ENCODE measurements at regions not wholly inside any gene's neighbourhood (a gene's known extent, or its start where the extent isn't known, plus 50 kb on each side); places are given as distances from the start of the nearest gene placed in this dataset.

DNA sequence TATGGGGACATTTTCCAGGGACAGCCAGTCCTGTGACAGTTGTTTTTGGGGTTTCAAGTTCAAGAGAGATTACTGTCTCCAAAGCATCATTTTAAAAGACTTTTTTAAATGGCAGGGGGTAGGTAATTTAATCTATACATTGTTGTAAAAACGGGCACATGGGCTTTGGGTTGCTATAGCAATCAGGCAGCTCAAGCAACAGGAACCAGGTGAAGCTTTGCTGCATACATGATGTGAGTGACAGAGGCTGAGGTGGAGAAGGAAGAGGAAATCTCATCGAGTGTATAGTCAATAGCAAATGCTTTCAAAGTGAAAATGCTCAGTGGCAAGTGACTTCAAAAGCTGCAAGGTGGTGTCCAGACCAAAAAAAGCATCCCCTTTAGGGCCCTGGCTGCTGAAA lies 277.4 kb upstream of the JAG1 start:
- in situ Hi-C loops (cut with MboI; ENCODE audit: low sequenced_read_pairs) = no loop called here

DNA sequence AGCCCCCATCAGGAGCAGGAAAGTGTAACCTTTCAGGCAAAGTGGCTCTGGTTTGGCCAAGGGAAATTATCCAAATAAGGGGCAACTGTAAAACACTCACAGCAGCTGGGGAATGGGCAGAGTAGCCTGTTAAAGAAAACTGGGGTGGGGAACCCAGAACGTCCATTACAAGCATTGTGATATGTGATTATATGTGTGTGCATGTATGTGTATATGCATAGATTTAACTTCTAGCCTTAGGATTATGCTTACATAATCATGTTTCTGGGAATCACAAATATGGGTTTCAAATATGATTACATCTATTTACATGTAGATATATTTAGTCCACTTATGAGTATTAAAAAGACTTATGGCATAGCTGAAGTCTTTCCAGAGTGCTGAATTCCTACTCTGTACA lies 278.1 kb upstream of the JAG1 start:
- in situ Hi-C loops (cut with MboI; ENCODE audit: low sequenced_read_pairs) = no loop called here

DNA sequence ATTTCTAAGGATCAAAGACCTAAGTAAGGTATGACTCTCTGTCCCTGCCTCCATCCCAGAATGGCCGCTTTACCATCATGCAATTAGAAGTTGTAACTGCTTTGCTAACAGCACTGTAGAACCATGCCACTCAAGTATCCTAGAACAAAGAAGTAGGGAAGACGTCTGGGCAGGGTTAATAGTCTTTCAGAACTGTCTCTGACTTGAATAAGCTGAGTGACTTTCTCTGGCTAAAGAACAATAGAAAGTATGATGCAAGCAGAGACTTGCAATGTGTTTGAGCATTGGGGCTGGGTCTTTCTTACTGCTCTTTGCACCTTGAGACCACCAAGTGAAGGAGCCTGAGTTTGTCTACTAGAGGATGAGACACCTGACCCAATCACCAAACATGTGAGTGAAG lies 279.6 kb upstream of the JAG1 start:
- in situ Hi-C loops (cut with MboI; ENCODE audit: low sequenced_read_pairs) = no loop called here

DNA sequence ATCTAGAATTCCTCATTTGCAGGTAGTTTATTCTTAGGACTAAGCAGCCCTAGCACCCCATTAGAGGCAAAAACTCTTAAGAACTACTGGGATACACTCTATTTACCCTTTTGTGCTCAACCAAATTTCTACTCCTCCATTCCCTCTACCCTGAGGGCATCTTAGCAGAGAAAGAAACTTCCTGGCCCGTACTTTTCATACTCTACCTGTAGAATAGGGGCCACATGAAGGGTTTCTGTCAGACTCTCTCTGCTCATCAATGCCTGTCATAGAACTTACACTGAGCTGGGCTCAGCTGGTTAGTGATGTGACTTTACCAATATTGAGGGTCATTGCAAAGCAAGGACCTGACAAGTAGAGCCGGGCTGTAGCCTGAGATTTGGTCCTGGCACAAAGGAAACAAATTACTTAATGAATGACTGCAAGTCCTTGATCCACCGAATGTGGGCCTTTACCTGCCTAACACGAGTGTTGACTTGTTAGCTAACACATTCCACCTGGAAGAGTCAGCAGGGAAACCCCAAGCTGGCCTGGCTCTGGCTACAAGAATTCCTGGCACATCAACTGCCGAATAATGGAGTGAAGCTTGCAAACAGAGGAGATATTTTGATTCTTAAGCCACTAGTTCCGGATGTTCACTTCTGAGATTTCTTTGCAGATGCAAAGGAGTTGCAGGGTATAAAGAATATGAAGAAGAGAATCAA lies 280.5 kb upstream of the JAG1 start:
- in situ Hi-C loops (cut with MboI; ENCODE audit: low sequenced_read_pairs) = no loop called here

DNA sequence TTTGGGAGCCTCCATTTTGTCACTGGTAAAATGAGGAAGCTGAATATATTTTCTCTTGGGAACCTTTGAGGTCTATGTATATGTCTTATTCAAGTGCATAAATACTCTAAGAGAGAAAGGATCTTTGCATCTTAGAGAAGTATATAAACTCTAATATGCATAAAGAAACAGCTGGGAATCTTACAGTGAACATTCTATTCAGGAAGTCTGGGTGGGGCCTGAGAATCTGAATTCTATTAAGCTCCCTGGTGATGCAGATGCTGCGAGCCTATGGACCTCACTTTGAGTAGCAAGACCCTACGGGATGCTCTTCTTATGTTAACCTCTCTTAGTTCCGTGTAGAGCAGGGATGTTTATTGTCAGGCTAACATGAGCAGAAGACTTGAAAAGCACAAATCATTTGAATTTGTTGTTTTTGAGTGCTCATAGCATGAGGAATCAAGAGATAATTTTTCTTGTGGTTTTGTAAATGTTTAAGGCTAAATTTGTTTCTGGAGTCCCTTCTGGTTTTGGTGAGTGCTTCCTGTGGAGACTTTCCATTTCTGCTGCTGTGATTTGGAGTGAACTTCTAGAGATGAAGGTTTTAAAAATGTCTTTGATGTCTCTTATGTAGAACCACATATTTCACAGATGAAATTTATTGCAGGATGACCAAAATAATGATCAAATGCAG lies 281.2 kb upstream of the JAG1 start:
- in situ Hi-C loops (cut with MboI; ENCODE audit: low sequenced_read_pairs) = no loop called here

DNA sequence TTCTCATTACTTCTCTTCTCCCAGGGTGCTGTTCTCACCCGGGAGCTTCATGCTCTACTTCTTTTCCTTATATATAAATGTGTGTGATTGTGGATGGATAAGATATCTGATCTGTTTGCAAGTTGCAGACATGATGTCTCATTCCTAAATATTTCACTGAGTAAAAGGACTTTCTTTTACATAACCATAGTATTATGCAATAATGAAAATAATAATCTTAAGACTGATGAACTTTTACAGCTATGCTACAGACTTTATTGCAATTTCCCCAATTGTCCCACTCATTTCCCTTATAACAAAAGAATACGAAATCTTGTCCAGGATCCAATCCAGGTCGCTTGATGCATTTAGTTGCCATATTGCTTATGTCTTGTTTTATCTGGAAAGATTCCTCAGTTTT lies 284.5 kb upstream of the JAG1 start:
- in situ Hi-C loops (cut with MboI; ENCODE audit: low sequenced_read_pairs) = no loop called here

DNA sequence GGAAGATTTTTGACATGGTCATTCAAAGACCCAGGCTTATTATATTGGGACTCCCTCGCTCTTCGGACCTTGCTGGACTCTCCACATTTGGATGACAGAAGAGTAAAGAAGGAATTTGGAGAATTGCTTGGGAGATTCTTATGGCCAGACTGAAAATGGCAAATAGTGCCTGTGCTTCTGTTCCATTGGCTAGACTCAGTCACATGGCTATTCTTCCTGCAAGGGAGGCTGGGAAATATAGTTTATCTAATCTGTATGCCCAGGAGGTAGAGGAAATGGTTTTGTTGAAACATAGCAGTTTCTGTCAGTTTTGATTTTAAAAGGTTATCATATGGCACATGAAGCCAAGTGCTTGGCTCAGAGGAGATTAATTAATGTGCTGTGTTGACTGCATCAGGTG lies 286.6 kb upstream of the JAG1 start:
- in situ Hi-C loops (cut with MboI; ENCODE audit: low sequenced_read_pairs) = no loop called here

DNA sequence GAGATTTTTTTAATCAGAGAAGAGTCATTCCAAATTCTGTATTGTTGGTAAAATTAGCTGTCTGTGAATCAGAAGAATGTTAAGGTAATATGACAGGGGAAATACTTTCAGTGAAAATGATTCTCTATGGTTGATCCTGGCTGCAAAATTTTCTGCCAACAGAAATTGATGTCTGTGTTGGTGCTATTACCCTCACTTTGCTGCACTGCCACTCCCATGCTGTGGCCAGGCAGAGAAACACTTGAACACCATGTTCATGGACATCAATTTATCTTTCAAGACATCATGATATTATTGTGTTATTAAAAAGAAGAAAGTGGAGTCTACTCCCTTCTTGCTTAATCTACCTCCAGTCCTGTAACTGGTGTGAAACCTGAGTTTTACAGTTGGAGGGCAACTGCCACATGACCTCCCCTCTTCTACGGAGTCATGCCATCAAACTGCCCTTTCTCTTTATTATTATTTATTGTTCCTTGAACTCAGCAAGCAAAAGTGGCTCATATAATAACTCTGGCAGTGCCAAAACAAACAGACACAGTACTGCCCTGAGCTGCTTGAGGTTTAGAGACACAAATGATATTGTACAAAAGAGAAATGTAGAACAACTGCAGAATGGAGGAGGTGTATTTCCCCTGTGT lies 288.0 kb upstream of the JAG1 start:
- in situ Hi-C loops (cut with MboI; ENCODE audit: low sequenced_read_pairs) = no loop called here

DNA sequence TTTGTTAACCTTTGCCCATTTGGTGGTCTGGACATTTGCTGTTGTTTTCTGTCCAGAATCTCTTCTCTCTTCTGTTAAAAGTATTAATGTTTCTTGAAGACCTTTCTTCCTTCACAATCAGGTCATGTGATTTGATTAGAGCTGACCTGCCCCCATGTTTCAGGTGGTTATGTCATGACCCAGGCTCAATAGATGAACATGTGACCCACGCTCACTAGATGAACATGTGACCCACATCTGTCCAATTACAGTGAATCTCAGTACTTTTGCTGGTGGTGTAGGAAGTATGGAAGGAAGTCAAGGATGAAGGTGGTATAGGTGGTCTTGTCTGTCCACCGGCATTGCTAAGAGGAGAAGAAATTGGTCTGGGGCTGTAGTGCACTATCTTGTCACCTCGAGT lies 289.1 kb upstream of the JAG1 start:
- in situ Hi-C loops (cut with MboI; ENCODE audit: low sequenced_read_pairs) = no loop called here

DNA sequence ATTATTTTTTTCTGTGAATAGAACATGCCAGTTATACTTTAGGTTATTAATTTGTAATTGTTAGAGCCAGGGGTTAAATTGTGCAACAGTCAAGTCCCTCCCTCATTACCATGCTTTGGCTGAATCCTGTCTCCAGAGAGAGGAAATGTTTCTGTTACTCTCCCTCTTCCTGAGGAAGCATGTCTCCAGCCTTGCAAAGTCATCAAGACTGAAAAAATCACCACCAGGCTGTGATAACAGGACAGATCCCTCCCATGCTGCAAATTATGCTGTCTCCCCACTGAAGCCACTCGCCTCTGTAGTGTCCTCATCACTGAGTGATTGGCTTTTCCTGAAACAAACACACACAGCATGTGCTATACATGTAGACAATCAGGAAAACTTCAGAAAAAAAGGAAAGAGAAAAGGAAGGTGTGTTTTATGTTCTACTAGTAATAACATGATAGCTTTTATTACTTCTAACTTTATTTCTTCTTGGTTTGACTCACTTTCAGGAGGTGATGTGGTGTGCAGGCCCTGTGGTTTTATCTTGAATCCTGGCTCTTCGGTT lies 290.0 kb upstream of the JAG1 start:
- in situ Hi-C loops (cut with MboI; ENCODE audit: low sequenced_read_pairs) = no loop called here

DNA sequence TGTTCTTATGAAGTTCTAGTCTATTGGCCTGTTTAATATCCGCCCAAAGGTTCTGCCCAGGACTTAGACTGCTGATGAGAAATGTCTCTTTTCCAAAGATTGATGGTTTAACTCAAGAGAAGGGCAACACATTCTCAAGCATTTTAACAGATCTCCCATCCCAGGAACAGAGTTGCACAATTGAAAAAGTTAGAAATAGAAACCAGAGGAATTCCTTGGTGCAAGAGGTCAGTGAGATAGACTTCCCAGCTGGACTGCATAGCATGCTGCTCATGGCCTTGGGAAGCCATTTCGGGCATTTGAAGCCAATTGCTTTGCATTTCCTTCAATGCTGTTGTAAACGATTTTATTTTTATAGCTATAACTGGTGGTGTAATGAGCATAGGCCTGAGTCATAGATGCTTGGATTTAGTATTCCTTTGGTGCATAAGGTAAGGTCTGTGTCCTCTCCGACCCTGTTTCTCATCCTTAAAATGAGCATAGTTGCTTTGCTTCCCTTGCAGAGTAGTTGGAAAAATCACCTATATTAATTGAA lies 292.2 kb upstream of the JAG1 start:
- in situ Hi-C loops (cut with MboI; ENCODE audit: low sequenced_read_pairs) = no loop called here

DNA sequence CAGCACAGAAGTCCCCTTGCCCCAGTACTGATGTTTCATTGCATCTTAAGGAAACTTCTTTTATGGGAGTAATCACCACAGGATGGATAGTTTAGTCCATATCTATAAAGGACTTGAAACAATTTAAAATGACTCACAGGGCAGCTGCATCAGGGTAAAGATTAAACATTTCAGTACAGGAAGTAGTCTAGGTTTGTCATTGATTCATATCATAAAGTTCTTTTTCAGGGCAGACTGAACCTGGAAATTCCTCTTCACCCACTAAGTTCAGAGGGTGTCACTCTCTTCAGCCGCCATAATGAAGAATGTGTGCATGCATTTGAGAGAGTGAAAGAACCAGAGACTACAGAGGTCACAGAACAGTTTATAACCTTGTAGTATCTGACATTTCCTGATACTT lies 296.3 kb upstream of the JAG1 start:
- in situ Hi-C loops (cut with MboI; ENCODE audit: low sequenced_read_pairs) = no loop called here

DNA sequence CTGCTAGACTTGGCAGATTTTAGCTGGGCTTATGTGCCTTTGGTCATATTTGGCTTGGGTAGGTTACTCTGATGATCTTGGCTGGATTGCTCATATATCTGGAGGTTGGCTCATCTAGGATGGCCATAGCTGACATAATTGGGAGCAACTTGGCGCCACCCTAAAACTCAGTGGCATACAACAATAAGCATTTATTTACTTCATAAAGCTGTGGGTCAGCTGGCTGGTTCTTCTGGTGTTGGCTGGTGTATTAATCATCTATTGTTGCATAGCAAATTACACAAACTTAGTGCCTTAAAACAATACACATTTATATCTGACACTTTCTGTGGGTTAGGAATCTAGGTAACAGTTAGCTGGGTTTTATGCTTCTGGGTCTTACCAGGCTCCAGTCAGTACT lies 297.3 kb upstream of the JAG1 start:
- in situ Hi-C loops (cut with MboI; ENCODE audit: low sequenced_read_pairs) = no loop called here

DNA sequence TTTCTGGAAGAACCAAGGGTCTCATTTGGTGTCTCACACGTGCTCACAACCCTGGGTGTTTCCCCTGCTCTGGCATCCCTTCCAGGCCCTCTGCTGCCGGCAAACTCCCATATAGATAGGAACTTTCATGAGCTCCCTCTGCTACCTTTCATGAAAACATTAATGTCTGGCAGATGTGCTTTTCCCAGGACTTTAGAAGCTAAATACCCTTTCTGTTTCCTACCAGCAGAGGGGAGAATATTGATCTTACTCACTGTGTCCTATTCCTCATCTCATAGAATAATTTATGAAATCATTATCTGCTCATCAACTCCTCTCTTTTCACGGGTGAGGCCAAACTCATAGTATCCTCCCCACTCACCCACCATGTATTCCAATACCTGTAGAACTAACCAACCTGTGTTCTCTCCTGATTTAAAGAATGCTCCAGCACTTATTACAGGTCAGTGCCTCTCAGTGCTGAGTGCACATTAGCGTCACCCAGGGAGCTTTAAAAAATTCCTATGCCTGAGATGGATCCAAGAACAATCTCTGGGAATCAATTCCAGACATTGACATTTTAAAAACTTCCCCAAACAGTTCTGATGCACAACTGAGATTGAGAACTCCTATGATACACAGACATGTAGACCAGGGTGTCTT lies 298.5 kb upstream of the JAG1 start:
- in situ Hi-C loops (cut with MboI; ENCODE audit: low sequenced_read_pairs) = no loop called here

DNA sequence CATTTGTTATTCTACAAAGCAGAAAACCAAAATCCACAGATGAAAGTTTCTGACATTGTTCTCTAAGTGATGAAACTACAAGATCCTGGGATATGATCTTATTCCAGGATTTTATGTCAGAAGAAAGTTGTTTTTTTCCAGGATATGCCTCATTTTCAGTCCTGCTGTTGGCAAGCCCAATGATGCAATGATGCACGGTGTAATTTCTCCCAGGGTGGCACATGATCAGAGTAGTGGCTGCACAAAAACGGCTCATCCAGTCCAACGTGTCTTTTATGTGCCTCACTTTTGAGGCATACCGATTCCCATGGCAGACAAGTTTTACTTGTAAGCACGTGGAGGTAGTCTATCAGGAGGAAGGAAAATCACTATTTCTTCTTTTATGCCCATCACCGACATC lies 302.3 kb upstream of the JAG1 start:
- in situ Hi-C loops (cut with MboI; ENCODE audit: low sequenced_read_pairs) = no loop called here

DNA sequence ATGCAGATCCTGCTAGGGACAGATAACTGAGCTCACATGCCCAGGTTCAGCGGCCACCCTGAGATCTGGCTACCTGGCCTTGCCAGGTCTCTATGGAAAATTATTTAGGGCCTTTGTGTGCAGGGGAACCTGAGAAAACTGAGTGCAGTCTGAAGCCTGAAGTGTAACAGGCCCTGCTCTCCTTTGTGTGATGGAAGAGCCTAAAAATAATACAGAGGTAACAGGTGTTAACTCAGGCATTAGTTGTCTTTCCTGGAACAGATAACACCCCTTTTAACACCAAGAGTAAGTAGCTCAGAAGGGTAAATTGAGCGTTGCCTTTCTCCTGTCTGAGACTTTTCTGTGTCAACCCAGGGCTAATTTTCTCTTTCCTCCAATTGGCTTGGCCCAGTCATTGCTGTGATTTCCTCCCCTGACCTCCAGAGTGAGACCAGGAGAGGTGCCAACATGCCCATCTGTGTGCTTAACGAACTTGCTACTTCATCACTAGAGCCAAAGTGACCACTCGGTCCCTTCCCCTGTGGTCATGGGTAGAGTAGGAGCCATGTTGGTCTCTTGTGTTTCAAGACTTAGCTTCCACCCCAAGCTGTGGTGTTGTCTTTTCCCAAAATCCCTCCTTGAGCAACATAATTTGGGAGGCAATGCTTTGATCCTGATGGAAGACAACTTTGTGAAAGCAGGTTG lies 304.4 kb upstream of the JAG1 start:
- in situ Hi-C loops (cut with MboI; ENCODE audit: low sequenced_read_pairs) = no loop called here

DNA sequence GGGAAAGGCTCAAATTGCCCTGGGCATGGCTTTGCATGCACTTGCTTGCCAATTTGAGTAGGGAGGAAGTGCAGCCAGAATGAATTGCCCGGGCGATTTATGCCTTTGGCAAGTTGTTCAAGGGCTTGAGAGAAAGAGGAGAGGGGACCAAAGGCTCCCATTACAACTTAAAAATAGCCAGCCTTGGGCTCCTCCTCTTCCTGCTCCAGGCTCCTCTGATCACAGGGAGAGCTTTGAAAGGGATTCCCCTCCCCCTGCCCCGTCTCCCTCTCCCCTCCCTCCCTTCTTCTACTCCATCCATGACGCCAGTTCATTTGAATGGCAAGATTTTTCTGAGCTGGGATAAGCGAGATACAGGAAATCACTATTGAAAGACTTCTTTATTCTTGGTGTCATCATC lies 304.9 kb upstream of the JAG1 start:
- in situ Hi-C loops (cut with MboI; ENCODE audit: low sequenced_read_pairs) = no loop called here

DNA sequence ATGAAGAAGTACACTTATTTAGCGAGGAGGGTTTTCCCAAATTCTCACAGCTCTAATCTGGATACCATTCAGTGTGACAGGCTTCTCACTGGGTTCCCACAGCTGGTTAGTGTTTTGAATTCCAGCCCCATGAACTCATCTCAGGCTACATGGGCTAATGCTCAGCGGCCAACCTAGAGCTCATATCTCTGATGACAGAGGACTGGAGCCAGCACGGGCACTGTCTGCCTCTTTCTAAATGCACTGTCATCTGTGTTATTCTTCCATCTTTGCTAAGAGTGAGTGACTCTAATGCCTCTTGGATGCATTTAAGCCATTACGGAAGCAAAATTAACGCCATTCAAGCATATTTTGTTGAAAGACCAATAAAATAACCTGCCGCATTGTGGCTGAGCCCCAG lies 308.9 kb upstream of the JAG1 start:
- in situ Hi-C loops (cut with MboI; ENCODE audit: low sequenced_read_pairs) = no loop called here

DNA sequence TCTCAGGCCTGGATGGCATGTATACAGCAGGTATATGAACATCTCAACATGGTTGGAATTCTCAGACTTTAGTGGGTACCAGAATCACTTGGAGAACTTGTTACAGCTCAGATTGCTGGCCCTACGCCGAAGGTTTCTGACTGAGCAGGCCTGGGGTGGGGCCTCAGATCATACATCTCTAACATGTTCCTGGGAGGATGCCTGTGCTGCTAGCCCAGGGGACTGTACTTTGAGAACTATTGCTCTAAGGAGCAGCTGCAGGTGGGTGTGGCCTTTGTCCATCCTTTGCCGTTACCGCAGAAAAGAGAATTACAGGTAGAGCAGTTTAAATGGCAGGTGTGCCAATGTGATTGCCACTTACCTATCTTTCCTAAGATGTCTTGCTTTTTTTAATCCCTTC lies 310.5 kb upstream of the JAG1 start:
- in situ Hi-C loops (cut with MboI; ENCODE audit: low sequenced_read_pairs) = no loop called here

DNA sequence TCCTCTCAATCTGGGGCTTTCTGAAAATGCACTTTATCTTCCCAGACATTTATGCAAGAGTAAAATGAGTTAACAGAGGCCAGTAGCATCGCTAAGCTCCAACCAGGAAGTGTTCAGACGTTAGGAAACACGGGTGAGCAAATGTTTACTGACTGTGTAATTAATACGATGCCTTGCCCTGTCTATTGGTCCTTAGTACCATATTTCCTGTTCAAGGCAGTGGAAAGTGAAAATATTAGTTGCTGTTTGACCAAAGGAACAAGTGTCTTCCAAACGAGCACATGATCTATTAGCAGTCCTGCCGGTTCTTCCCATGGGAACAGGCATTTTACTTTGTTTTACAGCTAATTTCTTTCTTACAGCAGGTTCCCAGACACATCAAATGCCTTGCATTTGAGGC lies 311.1 kb upstream of the JAG1 start:
- in situ Hi-C loops (cut with MboI; ENCODE audit: low sequenced_read_pairs) = no loop called here

DNA sequence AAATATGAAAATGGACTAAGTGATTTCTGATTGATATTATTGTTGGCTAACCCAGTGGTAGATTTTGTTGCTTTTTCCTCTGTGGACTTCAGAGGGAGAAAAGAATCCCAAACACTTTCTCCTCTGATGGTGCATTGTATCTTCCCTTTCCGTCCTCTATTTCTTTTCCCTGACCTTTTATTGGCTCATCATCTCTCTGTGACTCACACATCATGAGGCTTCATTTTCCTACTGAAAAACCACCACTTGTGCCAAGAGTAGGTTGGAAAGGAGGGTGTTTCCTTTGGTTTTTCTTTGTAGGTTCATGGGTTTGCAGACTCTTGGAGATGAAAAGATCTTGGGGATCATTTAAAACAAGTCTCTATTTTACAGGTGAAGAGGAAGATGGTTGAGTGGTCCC lies 311.7 kb upstream of the JAG1 start:
- in situ Hi-C loops (cut with MboI; ENCODE audit: low sequenced_read_pairs) = no loop called here

Data from HL-60/S4 treated with phorbol 12-myristate 13-acetate at 8.2 ng/mL for 4 days and 3 days (cell line).